22Rv1 (cell line): ENCODE measurements at regions not wholly inside any gene's neighbourhood (a gene's known extent, or its start where the extent isn't known, plus 50 kb on each side); places are given as distances from the start of the nearest gene placed in this dataset.

ENCODE experiments used
- CTCF ChIP-seq: fragments of 450-650 bp; IDR thresholded peaks from 2 replicates; pipeline ENCODE4 v1.5.1; 2017; ENCODE audit warnings: mild to moderate bottlenecking
- ZFX ChIP-seq: fragments of 450-650 bp; IDR thresholded peaks from 2 replicates; pipeline ENCODE4 v1.6.1; 2017; ENCODE audit warnings: antibody characterized with exemption, borderline replicate concordance

GRCh38 chr16:79994418-79994817, 393.9 kb upstream of the MAF start:
- TF ChIP-seq CTCF: no peak
- TF ChIP-seq ZFX: no peak
